ENCODE measurements at regions not wholly inside any gene's neighbourhood (a gene's known extent, or its start where the extent isn't known, plus 50 kb on each side); places are given as distances from the start of the nearest gene placed in this dataset.
"Not testable (repeated sequence)": the region's sequence is repeated elsewhere in the genome, so short reads cannot be mapped to it uniquely, and the experiment has no call there.

DNA sequence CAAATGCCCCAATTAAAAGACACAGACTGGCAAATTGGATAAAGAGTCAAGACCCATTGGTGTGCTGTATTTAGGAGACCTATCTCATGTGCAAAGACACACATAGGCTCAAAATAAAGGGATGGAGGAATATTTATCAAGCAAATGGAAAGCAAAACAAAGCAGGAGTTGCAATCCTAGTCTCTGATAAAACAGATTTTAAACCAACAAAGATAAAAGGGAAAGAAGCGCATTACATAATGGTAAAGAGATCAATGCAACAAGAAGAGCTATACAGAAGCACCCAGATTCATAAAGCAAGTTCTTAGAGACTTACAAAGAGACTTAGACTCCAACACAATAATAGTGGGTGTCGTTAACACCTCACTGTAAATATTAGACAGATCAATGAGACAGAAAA is 350.9 kb upstream of the SPRY2 start:
- not testable (repeated sequence) for TF ChIP-seq ARNT (IDR thresholded peaks at IDR 0.05); BHLHE40 (IDR thresholded peaks at IDR 0.05; ENCODE audit: borderline replicate concordance); SP1 (IDR thresholded peaks at IDR 0.05)
